Nephron progenitor cell (in vitro differentiated cells): ENCODE measurements at regions not wholly inside any gene's neighbourhood (a gene's known extent, or its start where the extent isn't known, plus 50 kb on each side); places are given as distances from the start of the nearest gene placed in this dataset.
"Not testable (repeated sequence)": the region's sequence is repeated elsewhere in the genome, so short reads cannot be mapped to it uniquely, and the experiment has no call there.

Experiments
- DNase-seq: peaks from one replicate; pipeline ENCODE4 v3.0.0; 2021
- H3K27ac Mint-ChIP-seq: 2 replicates; pipeline ENCODE4 v1.8.0; 2021; ENCODE audit warnings: mild to moderate bottlenecking, moderate library complexity, mixed read lengths
- H3K27me3 Mint-ChIP-seq: 2 replicates; pipeline ENCODE4 v1.8.0; 2021; ENCODE audit warnings: mild to moderate bottlenecking, low read depth, mixed read lengths; ENCODE audit not compliant: poor library complexity
- H3K36me3 Mint-ChIP-seq: 2 replicates; pipeline ENCODE4 v1.8.0; 2021; ENCODE audit warnings: low read depth, mixed read lengths
- H3K4me1 Mint-ChIP-seq: 2 replicates; pipeline ENCODE4 v1.8.0; 2021; ENCODE audit warnings: mixed read lengths
- H3K4me3 Mint-ChIP-seq: 2 replicates; pipeline ENCODE4 v1.8.0; 2021; ENCODE audit warnings: mild to moderate bottlenecking, moderate library complexity, mixed read lengths
- H3K9me3 Mint-ChIP-seq: 2 replicates; pipeline ENCODE4 v1.8.0; 2021; ENCODE audit warnings: mild to moderate bottlenecking, moderate library complexity, mixed read lengths
- CTCF ChIP-seq: fragments of 200-600 bp; sonication (generic); IDR thresholded peaks from 2 replicates; pipeline ENCODE4 v1.5.0; 2021; ENCODE audit warnings: antibody characterized with exemption

GRCh38 chr11:71638801-71639519 is 56.3 kb upstream of the KRTAP5-11 start:
- TF ChIP-seq CTCF: peak; percentile 57
- H3K4me1 Mint-ChIP-seq, H3K36me3 Mint-ChIP-seq, H3K27ac Mint-ChIP-seq, H3K9me3 Mint-ChIP-seq: not testable (repeated sequence)
- peak overlapping the region; percentile 68 for H3K4me3 Mint-ChIP-seq
- peak; percentile 87 for DNase-seq
- peaks cover 67% of the 10 kb centered on the region for H3K27me3 Mint-ChIP-seq

GRCh38 chr11:71639520-71639849 is 56.8 kb upstream of the KRTAP5-11 start:
- peak; percentile 44 for DNase-seq
- not testable (repeated sequence) for H3K4me1 Mint-ChIP-seq, H3K9me3 Mint-ChIP-seq, H3K27ac Mint-ChIP-seq, H3K36me3 Mint-ChIP-seq
- peaks cover 65% of the 10 kb centered on the region for H3K27me3 Mint-ChIP-seq
- H3K4me3 Mint-ChIP-seq: peak overlapping the region; percentile 52

- peak; percentile 5 for DNase-seq
- H3K36me3 Mint-ChIP-seq, H3K4me1 Mint-ChIP-seq, H3K27ac Mint-ChIP-seq, H3K9me3 Mint-ChIP-seq: not testable (repeated sequence)
- peak overlapping the region; percentile 60 for H3K4me3 Mint-ChIP-seq
- peaks cover 63% of the 10 kb centered on the region for H3K27me3 Mint-ChIP-seq
Observed at GRCh38 chr11:71639916-71640315, 57.2 kb upstream of the KRTAP5-11 start.

GRCh38 chr11:71647078-71647477 is 64.4 kb upstream of the KRTAP5-11 start:
- not testable (repeated sequence) for H3K4me3 Mint-ChIP-seq, H3K36me3 Mint-ChIP-seq, H3K9me3 Mint-ChIP-seq, H3K27ac Mint-ChIP-seq, DNase-seq, H3K4me1 Mint-ChIP-seq
- peaks cover 23% of the 10 kb centered on the region for H3K27me3 Mint-ChIP-seq

GRCh38 chr11:71652998-71653397 is 70.3 kb upstream of the KRTAP5-11 start:
- not testable (repeated sequence) for H3K36me3 Mint-ChIP-seq, H3K4me1 Mint-ChIP-seq, H3K27ac Mint-ChIP-seq, H3K4me3 Mint-ChIP-seq, DNase-seq, H3K9me3 Mint-ChIP-seq
- peaks cover 23% of the 10 kb centered on the region for H3K27me3 Mint-ChIP-seq

GRCh38 chr11:71654423-71654822 is 71.7 kb upstream of the KRTAP5-11 start:
- H3K9me3 Mint-ChIP-seq, H3K36me3 Mint-ChIP-seq: not testable (repeated sequence)

GRCh38 chr11:71655041-71655440 is 72.4 kb upstream of the KRTAP5-11 start:
- H3K27me3 Mint-ChIP-seq: peaks cover 15% of the 10 kb centered on the region
- not testable (repeated sequence) for H3K4me1 Mint-ChIP-seq, H3K9me3 Mint-ChIP-seq, H3K4me3 Mint-ChIP-seq, H3K36me3 Mint-ChIP-seq, DNase-seq, H3K27ac Mint-ChIP-seq

More at GRCh38 chr11:71654423-71654822, 71.7 kb upstream of the KRTAP5-11 start:
- not testable (repeated sequence) for H3K4me3 Mint-ChIP-seq, DNase-seq, H3K4me1 Mint-ChIP-seq, H3K27ac Mint-ChIP-seq
- peaks cover 18% of the 10 kb centered on the region for H3K27me3 Mint-ChIP-seq

GRCh38 chr11:71656513-71656912 is 73.8 kb upstream of the KRTAP5-11 start:
- not testable (repeated sequence) for H3K4me1 Mint-ChIP-seq, DNase-seq, H3K27ac Mint-ChIP-seq, H3K4me3 Mint-ChIP-seq, H3K9me3 Mint-ChIP-seq, H3K36me3 Mint-ChIP-seq
- peaks cover 18% of the 10 kb centered on the region for H3K27me3 Mint-ChIP-seq

- peaks cover 12% of the 10 kb centered on the region for H3K27me3 Mint-ChIP-seq
- H3K4me3 Mint-ChIP-seq, DNase-seq, H3K9me3 Mint-ChIP-seq, H3K36me3 Mint-ChIP-seq, H3K27ac Mint-ChIP-seq, H3K4me1 Mint-ChIP-seq: not testable (repeated sequence)
Observed at GRCh38 chr11:71664941-71665340, 82.3 kb upstream of the KRTAP5-11 start.

- DNase-seq, H3K4me1 Mint-ChIP-seq, H3K27me3 Mint-ChIP-seq, H3K27ac Mint-ChIP-seq, H3K36me3 Mint-ChIP-seq, H3K4me3 Mint-ChIP-seq: not testable (repeated sequence)
- peaks cover 24% of the 10 kb centered on the region for H3K9me3 Mint-ChIP-seq
Observed at GRCh38 chr11:71698110-71698509, 115.4 kb upstream of the KRTAP5-11 start.

- H3K27ac Mint-ChIP-seq, H3K36me3 Mint-ChIP-seq, H3K4me3 Mint-ChIP-seq, DNase-seq, H3K4me1 Mint-ChIP-seq, H3K27me3 Mint-ChIP-seq: not testable (repeated sequence)
- H3K9me3 Mint-ChIP-seq: peaks cover 24% of the 10 kb centered on the region
Observed at GRCh38 chr11:71698961-71699360, 116.3 kb upstream of the KRTAP5-11 start.

- H3K36me3 Mint-ChIP-seq, H3K4me3 Mint-ChIP-seq, DNase-seq, H3K27me3 Mint-ChIP-seq, H3K27ac Mint-ChIP-seq: not testable (repeated sequence)
- Mint-ChIP-seq H3K9me3 (peaks cover 24% of the 10 kb centered on the region), H3K4me1 (peaks cover 19% of the 10 kb centered on the region)
Observed at GRCh38 chr11:71701435-71702291, 119.0 kb upstream of the KRTAP5-11 start.

GRCh38 chr11:71705086-71705737 is 122.5 kb upstream of the KRTAP5-11 start:
- peaks cover 45% of the 10 kb centered on the region for H3K4me1 Mint-ChIP-seq
- H3K36me3 Mint-ChIP-seq, H3K4me3 Mint-ChIP-seq, DNase-seq, H3K27me3 Mint-ChIP-seq: not testable (repeated sequence)
- H3K9me3 Mint-ChIP-seq: peaks cover 17% of the 10 kb centered on the region
- peak overlapping the region; percentile 68 for H3K27ac Mint-ChIP-seq
